Liver (tissue), 3 donors: ENCODE measurements at regions not wholly inside any gene's neighbourhood (a gene's known extent, or its start where the extent isn't known, plus 50 kb on each side); places are given as distances from the start of the nearest gene placed in this dataset.

Experiments
- ATF3 ChIP-seq: IDR thresholded peaks from 2 replicates; pipeline ENCODE4 v1.6.1; 2016; ENCODE audit warnings: antibody characterized with exemption
- CTCF ChIP-seq: fragments of 150-350 bp; IDR thresholded peaks from 2 replicates; pipeline ENCODE4 v1.5.1; 2017; ENCODE audit warnings: improper control_type of control experiment, low read depth, low read length; ENCODE audit not compliant: missing input control
- FOXA1 ChIP-seq: IDR thresholded peaks from 2 replicates; pipeline ENCODE4 v1.6.1; 2016; ENCODE audit warnings: antibody characterized with exemption
- GABPA ChIP-seq, 2 donors: IDR thresholded peaks in 1 of 2; conservative IDR thresholded peaks in 1 of 2; 2 replicates each; pipeline ENCODE4 v1.6.1; 2016; ENCODE audit warnings: antibody characterized with exemption in 2 of 2, mild to moderate bottlenecking in 1 of 2, moderate library complexity in 1 of 2
- JUND ChIP-seq, 2 donors: IDR thresholded peaks; 2 replicates each; pipeline ENCODE4 v1.6.1; 2016; ENCODE audit warnings: antibody characterized with exemption in 2 of 2
- MAX ChIP-seq: IDR thresholded peaks from 2 replicates; pipeline ENCODE4 v1.6.1; 2016; ENCODE audit warnings: antibody characterized with exemption
- RAD21 ChIP-seq, 2 donors: IDR thresholded peaks; 2 replicates each; pipeline ENCODE4 v1.6.1; 2016; ENCODE audit warnings: antibody characterized with exemption in 2 of 2, mild to moderate bottlenecking in 2 of 2
- RXRA ChIP-seq, 2 donors: IDR thresholded peaks; 2 replicates each; pipeline ENCODE4 v1.6.1; 2017 to 2018; ENCODE audit warnings: antibody characterized with exemption in 2 of 2, mild to moderate bottlenecking in 1 of 2
- SP1 ChIP-seq: IDR thresholded peaks from 2 replicates; pipeline ENCODE4 v1.6.1; 2018; ENCODE audit warnings: antibody characterized with exemption, mild to moderate bottlenecking
- TAF1 ChIP-seq: conservative IDR thresholded peaks from 2 replicates; pipeline ENCODE4 v1.6.1; 2016; ENCODE audit warnings: antibody characterized with exemption, mild to moderate bottlenecking
- YY1 ChIP-seq: IDR thresholded peaks from 2 replicates; pipeline ENCODE4 v1.6.1; 2016; ENCODE audit warnings: antibody characterized with exemption, mild to moderate bottlenecking
- ZBTB33 ChIP-seq: IDR thresholded peaks from 2 replicates; pipeline ENCODE4 v1.6.1; 2016; ENCODE audit warnings: antibody characterized with exemption
- donor health status: healthy.
- donor health status: healthy.

GRCh38 chr13:93029536-93029935 lies 197.1 kb upstream of the GPC6 start:
- TF ChIP-seq CTCF, result no peak
- no peak for TF ChIP-seq YY1
- no peak for TF ChIP-seq SP1
- no peak for TF ChIP-seq GABPA (IDR thresholded peaks at IDR 0.05 in 1 of 2, conservative IDR thresholded peaks at IDR 0.05 in 1 of 2)
- TF ChIP-seq ZBTB33, result no peak
- no peak for TF ChIP-seq JUND (IDR thresholded peaks at IDR 0.05)
- no peak for TF ChIP-seq FOXA1
- TF ChIP-seq RXRA (IDR thresholded peaks at IDR 0.05), result no peak
- TF ChIP-seq ATF3, result no peak
- no peak for TF ChIP-seq TAF1
- no peak for TF ChIP-seq RAD21 (IDR thresholded peaks at IDR 0.05)
- TF ChIP-seq MAX, result no peak
